ENCODE measurements at regions not wholly inside any gene's neighbourhood (a gene's known extent, or its start where the extent isn't known, plus 50 kb on each side); places are given as distances from the start of the nearest gene placed in this dataset.

GRCh38 chr15:61633951-61634350 is 404.8 kb upstream of the RORA start:
- TF ChIP-seq CTCF (IDR thresholded peaks at IDR 0.05), result no peak
- no peak for TF ChIP-seq POLR2A (IDR thresholded peaks at IDR 0.05)
